Heart right ventricle (tissue), 16 donors: ENCODE measurements at regions not wholly inside any gene's neighbourhood (a gene's known extent, or its start where the extent isn't known, plus 50 kb on each side); places are given as distances from the start of the nearest gene placed in this dataset.

Experiments used
- ATAC-seq, 8 donors: fragments of 200-7000 bp; cut with Tn5 transposase; one replicate each; pipeline ENCODE4 v1.9.1; 2020; ENCODE audit warnings: mild to moderate bottlenecking in 8 of 8, moderate library complexity in 8 of 8, moderate number of reproducible peaks in 1 of 8
- DNase-seq, 2 donors: peaks; one replicate each; pipeline ENCODE4 v3.0.0-alpha.2; 2020
- H3K27ac ChIP-seq, 10 donors: fragments of 200-600 bp; sonication (generic) in 2 of 10; one replicate each; pipeline versions ENCODE4 v1.5.0 to v1.8.0; 2020 to 2022; ENCODE audit warnings: mild to moderate bottlenecking in 3 of 10
- H3K27me3 ChIP-seq, 7 donors: fragments of 200-600 bp; one replicate each; pipeline ENCODE4 v1.8.0; 2021 to 2022; ENCODE audit warnings: mild to moderate bottlenecking in 2 of 7
- H3K36me3 ChIP-seq, 9 donors: fragments of 200-600 bp; sonication (generic) in 1 of 9; one replicate each; pipeline versions ENCODE4 v1.5.0 to v1.8.0; 2020 to 2022; ENCODE audit warnings: mild to moderate bottlenecking in 2 of 9
- H3K4me1 ChIP-seq, 9 donors: fragments of 200-600 bp; sonication (generic) in 1 of 9; one replicate each; pipeline versions ENCODE4 v1.5.0 to v1.8.0; 2020 to 2022; ENCODE audit warnings: mild to moderate bottlenecking in 4 of 9
- H3K4me3 ChIP-seq, 10 donors: fragments of 200-600 bp; sonication (generic) in 2 of 10; one replicate each; pipeline versions ENCODE4 v1.5.0 to v1.8.0; 2020 to 2022; ENCODE audit warnings: mild to moderate bottlenecking in 7 of 10, moderate library complexity in 2 of 10
- H3K9me3 ChIP-seq, 11 donors: fragments of 200-600 bp in 10 of 11; sonication (generic) in 2 of 11; one replicate each; pipeline versions ENCODE4 v1.5.0 to v1.8.0; 2013 to 2022; ENCODE audit warnings: mild to moderate bottlenecking in 2 of 11, control low read depth in 1 of 11, moderate library complexity in 1 of 11
- WGBS, 2 donors: extraction: QIAGEN DNeasy Blood & Tissue Kit; methylation state at CpG; one replicate each; pipeline ENCODE4 v1.1.7; 2013; ENCODE audit warnings: inconsistent platforms in 1 of 2; 5-methylcytosine and 5-hydroxymethylcytosine counted together
- intact Hi-C, 10 donors: fragments of 100-400 bp; cut with DNase I; formaldehyde crosslinking; loops; one replicate each; pipeline versions ENCODE4 v1.11.1 to v1.14.2; 2022
- TF ChIP-seq, protein P1 (sequence below), 9 donors: fragments of 200-600 bp; sonication (generic) in 2 of 9; IDR thresholded peaks; one replicate each; pipeline versions ENCODE4 v1.5.0 to v1.8.0; 2021 to 2022; ENCODE audit warnings: antibody characterized with exemption in 9 of 9, mild to moderate bottlenecking in 5 of 9, moderate library complexity in 1 of 9
- donor health status: Arrhythmogenic right ventricular cardiomyopathy.
- donor health status: ischemic (EF 13 %, LVEDD 7.1; RV severe dilation, severe dysfunction).
- donor health status: healthy with polysubstance abuse.
- donor health status: DM: no; HTN: yes; CAD: no.
- donor health status: DM: no; HTN: no; CAD: no.
- donor health status: ischemic (EF 25% LVEDD 6.9; RV normal size, moderate dysfunction).
- donor health status: ischemic (EF 25% LVEDD 5.7; RV mildly dilated, moderate dysfunction).
- donor health status: healthy.
- donor health status: DM: yes; HTN: yes; CAD: no.
- donor health status: Ischemic cardiomyopathy.
- donor health status: ischemic (EF 35%, LVEDD 5.7; RV mildly dilated, moderate dysfunction).
- donor health status: nonischemic (EF 11% LVEDD 7.7; RV severe dilation, severe dysfunction).
- donor health status: DM: yes; HTN: yes; CAD: no.
- donor health status: PGD.
- donor health status: ischemic (EF 29% LVEDD 5.4; RV normal size, mild dysfunction).
- donor health status: nonischemic (EF 23%, LVEDD 6.1; RV moderate dilation, normal function).

- ATAC-seq (no peak), DNase-seq (no peak)
- WGBS, 2 donors, result 87 to 89% methylated on average over 2 of the region's 2 CpGs
- H3K4me1 ChIP-seq, result no peaks in the 10 kb centered on the region
- intact Hi-C loops, result no loop called here
- no peaks in the 10 kb centered on the region for H3K36me3 ChIP-seq
- no peaks in the 10 kb centered on the region for H3K27me3 ChIP-seq
- peaks cover 0 to 11% (median 0%) of the 10 kb centered on the region in 11 donors for H3K9me3 ChIP-seq
- no peak overlapping the region for H3K27ac ChIP-seq
- H3K4me3 ChIP-seq, result no peak overlapping the region
- TF ChIP-seq, protein P1, sequence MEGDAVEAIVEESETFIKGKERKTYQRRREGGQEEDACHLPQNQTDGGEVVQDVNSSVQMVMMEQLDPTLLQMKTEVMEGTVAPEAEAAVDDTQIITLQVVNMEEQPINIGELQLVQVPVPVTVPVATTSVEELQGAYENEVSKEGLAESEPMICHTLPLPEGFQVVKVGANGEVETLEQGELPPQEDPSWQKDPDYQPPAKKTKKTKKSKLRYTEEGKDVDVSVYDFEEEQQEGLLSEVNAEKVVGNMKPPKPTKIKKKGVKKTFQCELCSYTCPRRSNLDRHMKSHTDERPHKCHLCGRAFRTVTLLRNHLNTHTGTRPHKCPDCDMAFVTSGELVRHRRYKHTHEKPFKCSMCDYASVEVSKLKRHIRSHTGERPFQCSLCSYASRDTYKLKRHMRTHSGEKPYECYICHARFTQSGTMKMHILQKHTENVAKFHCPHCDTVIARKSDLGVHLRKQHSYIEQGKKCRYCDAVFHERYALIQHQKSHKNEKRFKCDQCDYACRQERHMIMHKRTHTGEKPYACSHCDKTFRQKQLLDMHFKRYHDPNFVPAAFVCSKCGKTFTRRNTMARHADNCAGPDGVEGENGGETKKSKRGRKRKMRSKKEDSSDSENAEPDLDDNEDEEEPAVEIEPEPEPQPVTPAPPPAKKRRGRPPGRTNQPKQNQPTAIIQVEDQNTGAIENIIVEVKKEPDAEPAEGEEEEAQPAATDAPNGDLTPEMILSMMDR (IDR thresholded peaks at IDR 0.05), result no peak
These were observed 60.0 kb downstream of the DMAC1 start for GRCh38 chr9:7739595-7739994.

DNA sequence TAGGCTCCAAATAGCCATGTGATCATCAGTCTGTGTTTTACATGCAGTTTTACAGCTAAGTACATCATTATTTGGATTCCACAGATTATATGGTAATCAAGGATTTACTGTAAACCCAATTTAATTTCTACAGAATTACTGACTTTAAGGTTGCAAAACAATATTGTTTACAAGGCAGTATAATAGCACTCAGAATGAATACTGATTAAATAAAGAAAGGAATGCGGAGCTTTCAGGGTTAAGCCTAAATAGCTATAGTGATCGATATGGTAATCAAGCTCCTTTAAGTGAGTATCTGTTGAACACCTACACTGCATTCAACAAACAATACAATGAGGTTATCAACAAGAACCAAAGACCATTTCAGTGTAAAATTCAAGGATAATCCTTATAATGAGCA, 64.3 kb downstream of the DMAC1 start:
- DNase-seq, result no peak
- intact Hi-C loops, result no loop called here
- TF ChIP-seq, protein P1 (IDR thresholded peaks at IDR 0.05), result no peak

DNA sequence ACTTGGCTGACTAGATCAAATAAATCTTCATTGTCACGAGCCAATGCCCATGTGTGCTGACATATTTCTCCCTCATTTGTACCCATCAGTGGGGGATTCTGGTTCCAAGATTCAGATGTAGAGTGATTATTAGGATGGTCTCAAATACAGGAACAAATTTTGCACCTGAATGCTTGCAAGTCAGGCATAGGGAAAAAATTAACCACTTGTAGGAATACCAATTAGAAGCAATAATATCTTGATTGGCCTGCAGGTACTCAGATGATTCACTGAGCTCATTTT, 69.5 kb downstream of the DMAC1 start:
- TF ChIP-seq, protein P1 (IDR thresholded peaks at IDR 0.05), result no peak
- H3K9me3 ChIP-seq, result no peaks in the 10 kb centered on the region
- H3K36me3 ChIP-seq, result no peaks in the 10 kb centered on the region
- H3K27ac ChIP-seq, result no peak overlapping the region
- WGBS, 2 donors, result 76 to 83% methylated on average over 1 of the region's 1 CpG
- DNase-seq (no peak), ATAC-seq (no peak)
- no peaks in the 10 kb centered on the region for H3K27me3 ChIP-seq
- no peak overlapping the region for H3K4me3 ChIP-seq
- no peaks in the 10 kb centered on the region for H3K4me1 ChIP-seq
- intact Hi-C loops, result no loop called here

More for the DNA sequence above, 64.3 kb downstream of the DMAC1 start:
- ATAC-seq, result no peak
- Histone ChIP-seq H3K27ac (no peak overlapping the region), H3K27me3 (no peaks in the 10 kb centered on the region), H3K4me1 (no peaks in the 10 kb centered on the region), H3K36me3 (no peaks in the 10 kb centered on the region), H3K4me3 (no peak overlapping the region), H3K9me3 (peaks cover 0 to 11% (median 0%) of the 10 kb centered on the region in 11 donors)
- 94 to 99% methylated on average over 2 of the region's 2 CpGs for WGBS, 2 donors

GRCh38 chr9:7729371-7730163, 70.0 kb downstream of the DMAC1 start:
- no peaks in the 10 kb centered on the region for H3K9me3 ChIP-seq
- H3K36me3 ChIP-seq, result no peaks in the 10 kb centered on the region
- TF ChIP-seq, protein P1 (IDR thresholded peaks at IDR 0.05), result no peak
- H3K27ac ChIP-seq, result no peak overlapping the region
- DNase-seq, result no peak
- H3K4me3 ChIP-seq, result no peak overlapping the region
- WGBS, 2 donors, result 89 to 90% methylated on average over 5 of the region's 5 CpGs
- intact Hi-C loops, result no loop called here
- no peaks in the 10 kb centered on the region for H3K4me1 ChIP-seq
- no peaks in the 10 kb centered on the region for H3K27me3 ChIP-seq
- no peak for ATAC-seq
